ENCODE measurements at regions not wholly inside any gene's neighbourhood (a gene's known extent, or its start where the extent isn't known, plus 50 kb on each side); places are given as distances from the start of the nearest gene placed in this dataset.

GRCh38 chr2:167803449-167803988 is 443.9 kb downstream of the STK39 start:
- no peak for DNase-seq (ENCODE audit: low read depth)
- no peak overlapping the region for H3K4me3 ChIP-seq (ENCODE audit: low read depth, low read length)
- no peak for TF ChIP-seq CTCF (conservative IDR thresholded peaks at IDR 0.05; ENCODE audit: low read depth, low read length)

- no peak for DNase-seq (ENCODE audit: low read depth)
- no peak for TF ChIP-seq CTCF (conservative IDR thresholded peaks at IDR 0.05; ENCODE audit: low read depth, low read length)
- no peak overlapping the region for H3K4me3 ChIP-seq (ENCODE audit: low read depth, low read length)
These were observed 452.7 kb downstream of the STK39 start for GRCh38 chr2:167794554-167795255.

GRCh38 chr2:167793725-167794124 is 453.7 kb downstream of the STK39 start:
- DNase-seq (ENCODE audit: low read depth) = no peak
- no peak overlapping the region for H3K4me3 ChIP-seq (ENCODE audit: low read depth, low read length)
- TF ChIP-seq CTCF (conservative IDR thresholded peaks at IDR 0.05; ENCODE audit: low read depth, low read length) = no peak

- no peak for TF ChIP-seq CTCF (conservative IDR thresholded peaks at IDR 0.05; ENCODE audit: low read depth, low read length)
- H3K4me3 ChIP-seq (ENCODE audit: low read depth, low read length) = no peak overlapping the region
- DNase-seq (ENCODE audit: low read depth) = no peak
These were observed 455.3 kb downstream of the STK39 start for GRCh38 chr2:167792126-167792525.

GRCh38 chr2:167790781-167791450 is 456.5 kb downstream of the STK39 start:
- TF ChIP-seq CTCF (conservative IDR thresholded peaks at IDR 0.05; ENCODE audit: low read depth, low read length) = no peak
- DNase-seq (ENCODE audit: low read depth) = no peak
- H3K4me3 ChIP-seq (ENCODE audit: low read depth, low read length) = no peak overlapping the region

- no peak for TF ChIP-seq CTCF (conservative IDR thresholded peaks at IDR 0.05; ENCODE audit: low read depth, low read length)
- no peak for DNase-seq (ENCODE audit: low read depth)
- H3K4me3 ChIP-seq (ENCODE audit: low read depth, low read length) = no peak overlapping the region
These were observed 457.2 kb downstream of the STK39 start for GRCh38 chr2:167790189-167790588.
